IMR-90 (cell line): ENCODE measurements at regions not wholly inside any gene's neighbourhood (a gene's known extent, or its start where the extent isn't known, plus 50 kb on each side); places are given as distances from the start of the nearest gene placed in this dataset.

Experiments used
- ATAC-seq: fragments of 200-7000 bp; cut with Tn5 transposase; 2 replicates; pipeline ENCODE4 v1.9.1; 2020; ENCODE audit warnings: low read depth, mild to moderate bottlenecking, moderate library complexity
- BruUV-seq: library from RNA; stranded (reverse); fragments of 400-500 nt; replicated peaks from 2 replicates; lab custom pipeline; 2021; lab: Mats Ljungman, UMichigan
- CTCF ChIA-PET: fragments of 300-600 bp; formaldehyde crosslinking; extraction: SDS; loops from one replicate; lab custom pipeline; 2021; ENCODE audit warnings: antibody characterized with exemption; lab: Yijun Ruan, JAX
- POLR2A ChIA-PET: fragments of 300-600 bp; sonication (Branson Sonifier 250); formaldehyde crosslinking; loops from one replicate; lab custom pipeline; 2022; ENCODE audit warnings: antibody characterized with exemption; ENCODE audit not compliant: unreplicated experiment; lab: Charles Lee
- DNase-seq: peaks from one replicate; pipeline ENCODE4 v3.0.0; 2013
- H2AFZ ChIP-seq: replicated peaks from 2 replicates; pipeline ENCODE3; 2013; ENCODE audit warnings: low read length, mild to moderate bottlenecking; ENCODE audit not compliant: poor library complexity
- H2AK5ac ChIP-seq: 2 replicates; pipeline ENCODE4 v1.6.1; 2013; ENCODE audit warnings: low read depth, low read length, inconsistent platforms
- H2AK9ac ChIP-seq: replicated peaks from 2 replicates; pipeline ENCODE3; 2013; ENCODE audit warnings: mild to moderate bottlenecking, low read depth, low read length, moderate library complexity; ENCODE audit not compliant: poor library complexity
- H2BK120ac ChIP-seq: 2 replicates; pipeline ENCODE4 v1.6.1; 2013; ENCODE audit warnings: low read depth, low read length, inconsistent platforms
- H2BK15ac ChIP-seq: 3 replicates; pipeline ENCODE4 v1.6.1; 2013; ENCODE audit warnings: low read depth, low read length, inconsistent platforms
- H2BK20ac ChIP-seq: 2 replicates; pipeline ENCODE4 v1.6.1; 2013; ENCODE audit warnings: low read depth, mild to moderate bottlenecking, inconsistent platforms, low read length, moderate library complexity
- H2BK5ac ChIP-seq: 2 replicates; pipeline ENCODE4 v1.6.1; 2013; ENCODE audit warnings: mild to moderate bottlenecking, low read depth, low read length, inconsistent platforms; ENCODE audit not compliant: poor library complexity, severe bottlenecking
- H3K14ac ChIP-seq: replicated peaks from 2 replicates; pipeline ENCODE4 v1.6.1; 2013; ENCODE audit warnings: low read depth, low read length, inconsistent platforms
- H3K18ac ChIP-seq: 2 replicates; pipeline ENCODE4 v1.6.1; 2013; ENCODE audit warnings: low read depth, low read length, control low read depth
- H3K23ac ChIP-seq: 2 replicates; pipeline ENCODE4 v1.6.1; 2013; ENCODE audit warnings: low read depth, low read length, inconsistent platforms
- H3K27ac ChIP-seq: 2 replicates; pipeline ENCODE4 v1.5.1; 2013; ENCODE audit warnings: mild to moderate bottlenecking, control low read depth, low read length; ENCODE audit not compliant: insufficient read depth
- H3K27me3 ChIP-seq: 2 replicates; pipeline ENCODE4 v1.6.1; 2013; ENCODE audit warnings: low read length; ENCODE audit not compliant: control insufficient read depth, insufficient read depth
- H3K36me3 ChIP-seq: 2 replicates; pipeline ENCODE4 v1.6.1; 2013; ENCODE audit warnings: low read length, mixed read lengths; ENCODE audit not compliant: control insufficient read depth, insufficient read depth
- H3K4ac ChIP-seq: 2 replicates; pipeline ENCODE4 v1.6.1; 2013; ENCODE audit warnings: low read depth, low read length, inconsistent platforms
- H3K4me1 ChIP-seq: 2 replicates; pipeline ENCODE4 v1.6.1; 2013; ENCODE audit warnings: low read length, mixed read lengths; ENCODE audit not compliant: control insufficient read depth, insufficient read depth
- H3K4me2 ChIP-seq: 2 replicates; pipeline ENCODE4 v1.6.1; 2013; ENCODE audit warnings: low read depth, mild to moderate bottlenecking, control low read depth, low read length, moderate library complexity
- H3K4me3 ChIP-seq: 2 replicates; pipeline ENCODE4 v1.5.1; 2013; ENCODE audit warnings: low read depth, mild to moderate bottlenecking, control low read depth, low read length, moderate library complexity; ENCODE audit not compliant: insufficient read depth
- H3K56ac ChIP-seq: 2 replicates; pipeline ENCODE4 v1.6.1; 2013; ENCODE audit warnings: low read length, inconsistent platforms; ENCODE audit not compliant: insufficient read depth; ENCODE audit errors: extremely low read depth
- H3K79me1 ChIP-seq, 2 experiments: 2 replicates each; pipeline ENCODE4 v1.6.1; 2013; ENCODE audit warnings: low read length in 2 of 2, inconsistent platforms in 1 of 2, low read depth in 1 of 2
- H3K9ac ChIP-seq: 2 replicates; pipeline ENCODE4 v1.6.1; 2013; ENCODE audit warnings: low read depth, low read length, control low read depth
- H3K9me1 ChIP-seq: 2 replicates; pipeline ENCODE4 v1.6.1; 2013; ENCODE audit warnings: low read length, inconsistent platforms; ENCODE audit not compliant: insufficient read depth
- H3K9me3 ChIP-seq: 2 replicates; pipeline ENCODE4 v1.6.1; 2013; ENCODE audit warnings: low read length; ENCODE audit not compliant: control insufficient read depth, insufficient read depth
- H4K20me1 ChIP-seq: 2 replicates; pipeline ENCODE4 v1.6.1; 2013; ENCODE audit warnings: low read length, inconsistent platforms; ENCODE audit not compliant: insufficient read depth
- H4K5ac ChIP-seq: 2 replicates; pipeline ENCODE4 v1.6.1; 2013; ENCODE audit warnings: mild to moderate bottlenecking, low read depth, low read length, control low read depth
- H4K8ac ChIP-seq, 2 experiments: 2 replicates each; pipeline ENCODE4 v1.6.1; 2013; ENCODE audit warnings: low read depth in 2 of 2, low read length in 2 of 2, control low read depth in 1 of 2, inconsistent platforms in 1 of 2
- H4K91ac ChIP-seq: 2 replicates; pipeline ENCODE4 v1.6.1; 2013; ENCODE audit warnings: low read depth, low read length, inconsistent platforms; ENCODE audit not compliant: insufficient read depth
- MXI1 ChIP-seq: IDR thresholded peaks from 2 replicates; pipeline ENCODE4 v1.6.1; 2012; ENCODE audit warnings: low read depth, mild to moderate bottlenecking, low read length, moderate library complexity, borderline replicate concordance
- RCOR1 ChIP-seq: IDR thresholded peaks from 2 replicates; pipeline ENCODE4 v1.6.1; 2012; ENCODE audit warnings: mild to moderate bottlenecking, low read length, improper control_type of control experiment; ENCODE audit not compliant: insufficient replicate concordance
- SMC3 ChIP-seq: fragments of 150-350 bp; IDR thresholded peaks from 2 replicates; pipeline ENCODE4 v1.6.1; 2016; ENCODE audit warnings: low read depth, mild to moderate bottlenecking, antibody characterized with exemption, low read length, moderate library complexity
- USF2 ChIP-seq: fragments of 150-350 bp; IDR thresholded peaks from 2 replicates; pipeline ENCODE4 v1.6.1; 2017; ENCODE audit warnings: mild to moderate bottlenecking, antibody characterized with exemption, low read length, low read depth
- WGBS, 2 experiments: methylation state at CpG; one replicate each; pipeline versions ENCODE4 v1.1.5 to v1.1.7; 2013; ENCODE audit warnings: missing lambda C conversion rate in 2 of 2; ENCODE audit not compliant: insufficient read length in 1 of 2; ENCODE audit errors: extremely low coverage in 2 of 2; 5-methylcytosine and 5-hydroxymethylcytosine counted together
- dilution Hi-C: fragments of 300-500 bp; cut with HindIII; formaldehyde crosslinking; loops from one replicate; pipeline ENCODE4 v1.14.3; 2018; ENCODE audit warnings: low sequenced_read_pairs; ENCODE audit not compliant: unreplicated experiment
- in situ Hi-C: fragments of 300-500 bp; cut with MboI; formaldehyde crosslinking; loops from 3 replicates; pipeline ENCODE4 v1.14.3; 2019; ENCODE audit warnings: low sequenced_read_pairs, inconsistent platforms, mixed read lengths
- intact Hi-C: fragments of 100-400 bp; cut with micrococcal nuclease; formaldehyde crosslinking; loops from 2 replicates; pipeline ENCODE4 v1.10.0; 2022
- TF ChIP-seq, protein P1 (sequence below): fragments of 150-350 bp; IDR thresholded peaks from 2 replicates; pipeline ENCODE4 v1.6.1; 2016; ENCODE audit warnings: low read depth, mild to moderate bottlenecking, low read length, moderate library complexity, borderline replicate concordance

- Histone ChIP-seq H2BK120ac (no peak overlapping the region), H3K79me1 (no peaks in the 10 kb centered on the region), H3K9me1 (no peaks in the 10 kb centered on the region), H3K14ac (no peak overlapping the region), H3K23ac (no peak overlapping the region), H2BK20ac (no peak overlapping the region), H4K20me1 (no peaks in the 10 kb centered on the region), H2BK5ac (no peak overlapping the region), H3K27ac (no peak overlapping the region), H3K18ac (no peak overlapping the region), H3K36me3 (no peaks in the 10 kb centered on the region), H3K9me3 (peaks cover 2% of the 10 kb centered on the region; the same call in 1 of the 2 replicates), H2BK15ac (no peak overlapping the region), H2AK5ac (no peak overlapping the region), H3K9ac (no peak overlapping the region), H4K8ac (no peak overlapping the region), H3K4ac (no peak overlapping the region), H2AK9ac (no peak overlapping the region), H3K27me3 (peaks cover 35% of the 10 kb centered on the region), H3K4me3 (no peak overlapping the region), H3K4me2 (no peak overlapping the region), H3K56ac (no peak overlapping the region), H3K4me1 (no peaks in the 10 kb centered on the region), H4K5ac (no peak overlapping the region), H2AFZ (no peak overlapping the region), H4K91ac (no peak overlapping the region)
- dilution Hi-C loops, result no loop called here
- ChIA-PET CTCF (no interaction called here), POLR2A (no interaction called here)
- DNase-seq, result no peak
- intact Hi-C loops, result no loop called here
- in situ Hi-C loops, result no loop called here
- TF ChIP-seq MXI1 (no peak), USF2 (no peak), RCOR1 (no peak), SMC3 (no peak)
- TF ChIP-seq, protein P1, sequence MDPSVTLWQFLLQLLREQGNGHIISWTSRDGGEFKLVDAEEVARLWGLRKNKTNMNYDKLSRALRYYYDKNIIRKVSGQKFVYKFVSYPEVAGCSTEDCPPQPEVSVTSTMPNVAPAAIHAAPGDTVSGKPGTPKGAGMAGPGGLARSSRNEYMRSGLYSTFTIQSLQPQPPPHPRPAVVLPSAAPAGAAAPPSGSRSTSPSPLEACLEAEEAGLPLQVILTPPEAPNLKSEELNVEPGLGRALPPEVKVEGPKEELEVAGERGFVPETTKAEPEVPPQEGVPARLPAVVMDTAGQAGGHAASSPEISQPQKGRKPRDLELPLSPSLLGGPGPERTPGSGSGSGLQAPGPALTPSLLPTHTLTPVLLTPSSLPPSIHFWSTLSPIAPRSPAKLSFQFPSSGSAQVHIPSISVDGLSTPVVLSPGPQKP, result no peak
- no TSS peak for BruUV-seq
- WGBS, 2 experiments, result no CpG with 5 or more reads among the region's 2 CpGs
- no peak for ATAC-seq
Measured at GRCh38 chr6:149259753-149260152, 57.8 kb upstream of the TAB2 start.
